ENCODE measurements at regions not wholly inside any gene's neighbourhood (a gene's known extent, or its start where the extent isn't known, plus 50 kb on each side); places are given as distances from the start of the nearest gene placed in this dataset.

DNA sequence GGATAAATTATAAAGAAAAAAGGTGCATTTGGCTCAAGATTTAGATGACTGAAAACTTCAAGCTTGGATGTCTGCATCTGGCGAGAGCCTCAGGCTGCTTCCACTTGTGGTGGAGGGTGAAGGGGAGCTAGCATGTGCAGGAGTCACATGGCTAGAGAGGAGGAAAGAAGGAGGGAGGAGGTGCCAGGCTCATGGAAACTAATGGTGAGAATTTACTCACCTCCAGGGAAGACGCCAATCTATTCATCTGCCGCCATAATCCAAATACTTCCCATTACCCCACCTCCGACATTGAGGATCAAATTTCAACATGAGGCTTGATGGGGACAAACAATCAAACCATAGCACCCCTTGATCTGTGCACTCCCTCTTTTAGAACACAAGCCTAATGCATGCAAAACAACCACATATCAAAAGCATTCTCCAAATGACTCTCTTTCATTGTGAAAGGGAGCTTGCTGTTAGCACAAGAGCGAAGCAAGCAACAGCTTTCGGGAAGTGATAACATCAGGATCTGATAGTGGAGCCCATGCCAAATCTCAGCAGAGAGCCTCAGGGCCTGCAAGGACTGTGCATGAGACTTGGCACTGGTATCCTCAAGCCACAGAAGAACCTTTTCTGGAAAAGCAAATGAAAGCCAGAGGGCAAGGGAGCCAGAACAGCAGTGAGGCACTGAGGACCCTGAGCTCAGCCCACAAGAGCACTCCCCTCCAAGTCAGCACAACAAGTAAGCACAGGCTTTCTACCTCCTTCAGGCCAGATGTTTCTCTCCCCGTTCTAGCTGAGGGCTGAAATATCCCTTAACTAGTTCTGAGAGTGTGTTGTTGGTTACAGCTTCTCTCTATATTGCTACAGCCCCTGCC, 50.2 kb upstream of the THBS1 start:
- Histone ChIP-seq H3K4me1 (ENCODE audit: control insufficient read depth in 2 of 2, insufficient read depth in 2 of 2, low read length in 2 of 2) (no peaks in the 10 kb centered on the region), H3K36me3 (ENCODE audit: control insufficient read depth in 2 of 3, insufficient read depth in 3 of 3, low read length in 3 of 3) (no peaks in the 10 kb centered on the region), H3K9me3 (ENCODE audit: control insufficient read depth in 2 of 3, low read length in 3 of 3) (no peaks in the 10 kb centered on the region), H3K27ac (ENCODE audit: low read depth, low read length) (no peak overlapping the region), H3K27me3 (ENCODE audit: control insufficient read depth in 2 of 2, insufficient read depth in 2 of 2, low read length in 2 of 2) (no peaks in the 10 kb centered on the region), H3K4me3 (ENCODE audit: low read length) (no peak overlapping the region)
- H3K27ac Mint-ChIP-seq = no peak overlapping the region
- DNase-seq (no peak), ATAC-seq (no peak)
- no peaks in the 10 kb centered on the region for H3K36me3 Mint-ChIP-seq
- no peaks in the 10 kb centered on the region for H3K4me1 Mint-ChIP-seq
- H3K27me3 Mint-ChIP-seq = peaks cover 8 to 41% (median 13%) of the 10 kb centered on the region in 5 donors
- intact Hi-C loops (cut with micrococcal nuclease) = no loop called here
- H3K9me3 Mint-ChIP-seq = peaks cover 0 to 2% (median 0%) of the 10 kb centered on the region in 11 donors
- CTCF ChIA-PET = no interaction called here
- H3K4me3 Mint-ChIP-seq = no peak overlapping the region
- POLR2A ChIA-PET = no interaction called here
